ENCODE measurements at regions not wholly inside any gene's neighbourhood (a gene's known extent, or its start where the extent isn't known, plus 50 kb on each side); places are given as distances from the start of the nearest gene placed in this dataset.

DNA sequence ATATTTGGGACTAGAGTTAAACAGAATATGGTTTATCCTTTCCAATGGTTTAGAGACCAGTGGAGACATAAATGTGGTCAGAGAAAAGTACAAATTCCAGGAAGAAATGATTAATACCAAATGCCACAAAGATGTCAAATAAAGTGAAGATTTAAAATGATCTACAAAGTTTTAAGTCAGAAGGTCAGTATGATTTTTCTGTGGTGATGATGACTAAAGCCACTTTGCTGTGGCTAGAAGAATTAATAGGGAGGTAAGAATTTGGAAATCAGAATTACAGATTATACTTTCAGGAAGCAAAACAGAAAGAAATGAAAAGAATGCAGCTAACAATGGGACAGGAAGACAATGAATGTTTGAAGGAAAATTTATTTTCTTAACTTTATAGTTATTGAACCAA lies 91.5 kb upstream of the CDH7 start:
- H3K9ac ChIP-seq (ENCODE audit: low read length): no peak overlapping the region
- H3K9me2 ChIP-seq (replicated peaks; ENCODE audit: insufficient read depth, low read length): no peaks in the 10 kb centered on the region
- H3K79me2 ChIP-seq (ENCODE audit: low read length): no peaks in the 10 kb centered on the region
- H3K9me3 ChIP-seq (replicated peaks; ENCODE audit: insufficient read depth, low read length): no peaks in the 10 kb centered on the region
- H3K36me3 ChIP-seq (replicated peaks; ENCODE audit: insufficient read depth, low read length): no peaks in the 10 kb centered on the region
- no peak overlapping the region for H3K4me2 ChIP-seq (ENCODE audit: low read depth, low read length)
- H3K4me1 ChIP-seq (ENCODE audit: low read length): no peaks in the 10 kb centered on the region
- no peaks in the 10 kb centered on the region for H3K27me3 ChIP-seq (replicated peaks; ENCODE audit: insufficient read depth, low read length)
- no peak for TF ChIP-seq EZH2 (optimal IDR thresholded peaks at IDR 0.05; ENCODE audit: low read depth, low read length)
- no peak overlapping the region for H3K4me3 ChIP-seq (ENCODE audit: low read length)
- DNase-seq: no peak
- H3F3A ChIP-seq (ENCODE audit: insufficient read depth, low read length): no peaks in the 10 kb centered on the region
- no peak overlapping the region for H2AFZ ChIP-seq (ENCODE audit: low read length)
- no peaks in the 10 kb centered on the region for H4K20me1 ChIP-seq (ENCODE audit: insufficient read depth, low read length)
- H3K27ac ChIP-seq (ENCODE audit: low read length): no peak overlapping the region

DNA sequence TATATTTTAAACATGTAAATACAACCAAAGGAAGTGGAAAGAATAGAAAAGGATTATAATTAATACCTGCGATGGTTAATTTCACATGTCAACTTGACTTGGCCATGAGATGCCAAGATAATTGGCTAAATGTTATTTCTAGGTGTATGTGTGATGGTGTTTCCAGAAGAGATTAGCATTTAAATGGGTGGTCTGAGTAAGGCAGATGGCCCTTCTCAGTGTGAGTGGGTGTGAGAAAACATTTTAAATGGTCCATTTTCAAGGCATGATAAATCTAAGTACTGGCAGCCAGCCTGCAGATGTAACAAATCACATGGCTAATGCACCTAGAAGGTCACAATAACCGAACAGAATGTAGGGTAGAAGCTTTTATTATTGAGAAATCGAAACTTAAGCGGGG lies 99.6 kb upstream of the CDH7 start:
- no peak for DNase-seq
- Histone ChIP-seq H3K79me2 (ENCODE audit: low read length) (no peaks in the 10 kb centered on the region), H2AFZ (ENCODE audit: low read length) (no peak overlapping the region), H3K36me3 (replicated peaks; ENCODE audit: insufficient read depth, low read length) (no peaks in the 10 kb centered on the region), H3K9me3 (replicated peaks; ENCODE audit: insufficient read depth, low read length) (no peaks in the 10 kb centered on the region), H3K4me3 (ENCODE audit: low read length) (no peak overlapping the region), H3F3A (ENCODE audit: insufficient read depth, low read length) (no peaks in the 10 kb centered on the region), H3K27me3 (replicated peaks; ENCODE audit: insufficient read depth, low read length) (no peaks in the 10 kb centered on the region), H3K27ac (ENCODE audit: low read length) (no peak overlapping the region), H4K20me1 (ENCODE audit: insufficient read depth, low read length) (no peaks in the 10 kb centered on the region), H3K9ac (ENCODE audit: low read length) (no peak overlapping the region), H3K4me2 (ENCODE audit: low read depth, low read length) (no peak overlapping the region), H3K4me1 (ENCODE audit: low read length) (no peaks in the 10 kb centered on the region), H3K9me2 (replicated peaks; ENCODE audit: insufficient read depth, low read length) (no peaks in the 10 kb centered on the region)
- TF ChIP-seq EZH2 (optimal IDR thresholded peaks at IDR 0.05; ENCODE audit: low read depth, low read length) (no peak), EZH2phosphoT487 (IDR thresholded peaks at IDR 0.05; ENCODE audit: low read length) (no peak)
- TF ChIP-seq, protein P1, sequence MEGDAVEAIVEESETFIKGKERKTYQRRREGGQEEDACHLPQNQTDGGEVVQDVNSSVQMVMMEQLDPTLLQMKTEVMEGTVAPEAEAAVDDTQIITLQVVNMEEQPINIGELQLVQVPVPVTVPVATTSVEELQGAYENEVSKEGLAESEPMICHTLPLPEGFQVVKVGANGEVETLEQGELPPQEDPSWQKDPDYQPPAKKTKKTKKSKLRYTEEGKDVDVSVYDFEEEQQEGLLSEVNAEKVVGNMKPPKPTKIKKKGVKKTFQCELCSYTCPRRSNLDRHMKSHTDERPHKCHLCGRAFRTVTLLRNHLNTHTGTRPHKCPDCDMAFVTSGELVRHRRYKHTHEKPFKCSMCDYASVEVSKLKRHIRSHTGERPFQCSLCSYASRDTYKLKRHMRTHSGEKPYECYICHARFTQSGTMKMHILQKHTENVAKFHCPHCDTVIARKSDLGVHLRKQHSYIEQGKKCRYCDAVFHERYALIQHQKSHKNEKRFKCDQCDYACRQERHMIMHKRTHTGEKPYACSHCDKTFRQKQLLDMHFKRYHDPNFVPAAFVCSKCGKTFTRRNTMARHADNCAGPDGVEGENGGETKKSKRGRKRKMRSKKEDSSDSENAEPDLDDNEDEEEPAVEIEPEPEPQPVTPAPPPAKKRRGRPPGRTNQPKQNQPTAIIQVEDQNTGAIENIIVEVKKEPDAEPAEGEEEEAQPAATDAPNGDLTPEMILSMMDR (IDR thresholded peaks at IDR 0.05; ENCODE audit: low read length): no peak

DNA sequence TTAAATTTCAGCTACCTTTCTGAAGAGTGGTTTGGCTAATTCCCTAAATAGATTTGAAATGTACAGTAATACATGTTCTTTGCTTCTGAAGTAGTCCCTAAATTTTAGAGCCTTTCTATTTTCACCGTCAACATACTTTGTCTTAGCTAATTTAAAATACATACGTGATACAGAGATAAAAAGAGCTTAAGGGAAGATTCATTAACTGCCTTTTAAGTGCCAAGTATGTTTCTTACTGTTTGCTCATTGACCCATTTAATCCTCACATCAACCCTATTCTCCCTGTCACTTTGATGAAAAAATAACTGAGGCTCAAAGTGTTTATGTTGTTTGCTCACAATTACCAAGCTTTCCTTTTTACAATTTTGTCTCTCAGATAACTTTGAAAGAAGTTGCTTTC lies 118.6 kb upstream of the CDH7 start:
- no peaks in the 10 kb centered on the region for H3K9me3 ChIP-seq (replicated peaks; ENCODE audit: insufficient read depth, low read length)

DNA sequence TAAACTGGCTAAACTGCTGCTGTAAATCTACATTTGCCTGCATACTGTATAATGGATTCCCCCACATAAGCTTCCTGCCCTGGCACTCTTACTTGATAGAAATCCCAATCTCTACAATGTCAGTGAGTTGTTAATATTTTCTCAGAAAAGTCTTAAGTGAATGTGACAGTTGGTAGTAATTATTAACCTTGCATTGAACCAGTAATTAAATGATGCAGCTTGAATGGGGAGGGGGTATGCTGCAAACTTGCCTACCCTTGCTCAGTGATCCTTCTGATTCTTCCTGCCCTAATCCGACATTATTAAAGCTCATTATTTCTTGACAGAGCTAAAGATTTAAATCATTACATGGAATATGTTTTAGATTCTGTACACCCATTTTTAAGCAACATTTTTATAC lies 119.0 kb upstream of the CDH7 start:
- no peaks in the 10 kb centered on the region for H3K4me1 ChIP-seq (ENCODE audit: low read length)
- no peak overlapping the region for H2AFZ ChIP-seq (ENCODE audit: low read length)
- no peak overlapping the region for H3K9ac ChIP-seq (ENCODE audit: low read length)

More for the DNA sequence above, 118.6 kb upstream of the CDH7 start:
- no peaks in the 10 kb centered on the region for H3K9me2 ChIP-seq (replicated peaks; ENCODE audit: insufficient read depth, low read length)
- no peak overlapping the region for H3K9ac ChIP-seq (ENCODE audit: low read length)
- no peak overlapping the region for H3K4me3 ChIP-seq (ENCODE audit: low read length)
- H2AFZ ChIP-seq (ENCODE audit: low read length): no peak overlapping the region
- H3K4me1 ChIP-seq (ENCODE audit: low read length): no peaks in the 10 kb centered on the region
- no peaks in the 10 kb centered on the region for H4K20me1 ChIP-seq (ENCODE audit: insufficient read depth, low read length)
- no peak overlapping the region for H3K27ac ChIP-seq (ENCODE audit: low read length)
- no peaks in the 10 kb centered on the region for H3F3A ChIP-seq (ENCODE audit: insufficient read depth, low read length)
- DNase-seq: no peak
- TF ChIP-seq EZH2 (optimal IDR thresholded peaks at IDR 0.05; ENCODE audit: low read depth, low read length) (no peak), EZH2phosphoT487 (IDR thresholded peaks at IDR 0.05; ENCODE audit: low read length) (no peak)
- TF ChIP-seq, protein P1 (IDR thresholded peaks at IDR 0.05; ENCODE audit: low read length): no peak
- H3K4me2 ChIP-seq (ENCODE audit: low read depth, low read length): no peak overlapping the region
- H3K36me3 ChIP-seq (replicated peaks; ENCODE audit: insufficient read depth, low read length): no peaks in the 10 kb centered on the region
- H3K27me3 ChIP-seq (replicated peaks; ENCODE audit: insufficient read depth, low read length): no peaks in the 10 kb centered on the region
- no peaks in the 10 kb centered on the region for H3K79me2 ChIP-seq (ENCODE audit: low read length)

More for the DNA sequence above, 119.0 kb upstream of the CDH7 start:
- TF ChIP-seq EZH2 (optimal IDR thresholded peaks at IDR 0.05; ENCODE audit: low read depth, low read length) (no peak), EZH2phosphoT487 (IDR thresholded peaks at IDR 0.05; ENCODE audit: low read length) (no peak)
- TF ChIP-seq, protein P1 (IDR thresholded peaks at IDR 0.05; ENCODE audit: low read length): no peak
- no peaks in the 10 kb centered on the region for H3F3A ChIP-seq (ENCODE audit: insufficient read depth, low read length)
- no peaks in the 10 kb centered on the region for H3K36me3 ChIP-seq (replicated peaks; ENCODE audit: insufficient read depth, low read length)
- H4K20me1 ChIP-seq (ENCODE audit: insufficient read depth, low read length): no peaks in the 10 kb centered on the region
- no peak overlapping the region for H3K4me2 ChIP-seq (ENCODE audit: low read depth, low read length)
- H3K9me2 ChIP-seq (replicated peaks; ENCODE audit: insufficient read depth, low read length): no peaks in the 10 kb centered on the region
- no peak overlapping the region for H3K27ac ChIP-seq (ENCODE audit: low read length)
- no peaks in the 10 kb centered on the region for H3K9me3 ChIP-seq (replicated peaks; ENCODE audit: insufficient read depth, low read length)
- no peak overlapping the region for H3K4me3 ChIP-seq (ENCODE audit: low read length)
- no peak for DNase-seq
- H3K27me3 ChIP-seq (replicated peaks; ENCODE audit: insufficient read depth, low read length): no peaks in the 10 kb centered on the region
- H3K79me2 ChIP-seq (ENCODE audit: low read length): no peaks in the 10 kb centered on the region

Data from MM.1S (cell line).